ENCODE measurements at regions not wholly inside any gene's neighbourhood (a gene's known extent, or its start where the extent isn't known, plus 50 kb on each side); places are given as distances from the start of the nearest gene placed in this dataset.

DNA sequence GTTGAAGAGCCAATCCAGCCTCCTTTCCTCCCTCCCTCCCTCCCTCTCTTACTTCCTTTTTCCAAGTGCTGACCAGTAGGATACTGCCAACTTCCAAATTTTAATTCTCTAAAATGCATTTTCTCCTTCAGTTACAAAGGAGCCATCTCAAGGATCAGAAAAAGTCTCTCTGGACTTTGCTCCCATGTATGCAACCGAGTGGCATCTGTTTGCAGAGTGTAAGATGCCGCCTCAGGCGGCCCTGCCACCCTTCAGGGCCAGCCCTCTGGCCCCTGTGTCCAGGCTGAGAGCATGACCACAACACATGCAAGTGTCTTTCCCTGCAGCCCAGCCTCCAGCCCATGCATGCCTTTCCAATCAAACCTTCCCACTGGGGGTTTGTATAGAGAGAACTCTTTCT lies 205.3 kb upstream of the RAB4A start:
- Histone ChIP-seq H3K4me3 (no peak overlapping the region), H3K9me3 (no peaks in the 10 kb centered on the region), H3K36me3 (no peaks in the 10 kb centered on the region), H3K4me1 (ENCODE audit: control insufficient read depth in 1 of 2, low read depth in 2 of 2) (peaks cover 18 to 31% of the 10 kb centered on the region in 2 donors), H3K27me3 (replicated peaks; ENCODE audit: insufficient read depth) (no peaks in the 10 kb centered on the region), H3K27ac (no peak overlapping the region)
- DNase-seq (ENCODE audit: low spot score) (no peak), ATAC-seq (ENCODE audit: insufficient number of reproducible peaks, low FRiP score, low read depth) (no peak)
- TF ChIP-seq, protein P1, sequence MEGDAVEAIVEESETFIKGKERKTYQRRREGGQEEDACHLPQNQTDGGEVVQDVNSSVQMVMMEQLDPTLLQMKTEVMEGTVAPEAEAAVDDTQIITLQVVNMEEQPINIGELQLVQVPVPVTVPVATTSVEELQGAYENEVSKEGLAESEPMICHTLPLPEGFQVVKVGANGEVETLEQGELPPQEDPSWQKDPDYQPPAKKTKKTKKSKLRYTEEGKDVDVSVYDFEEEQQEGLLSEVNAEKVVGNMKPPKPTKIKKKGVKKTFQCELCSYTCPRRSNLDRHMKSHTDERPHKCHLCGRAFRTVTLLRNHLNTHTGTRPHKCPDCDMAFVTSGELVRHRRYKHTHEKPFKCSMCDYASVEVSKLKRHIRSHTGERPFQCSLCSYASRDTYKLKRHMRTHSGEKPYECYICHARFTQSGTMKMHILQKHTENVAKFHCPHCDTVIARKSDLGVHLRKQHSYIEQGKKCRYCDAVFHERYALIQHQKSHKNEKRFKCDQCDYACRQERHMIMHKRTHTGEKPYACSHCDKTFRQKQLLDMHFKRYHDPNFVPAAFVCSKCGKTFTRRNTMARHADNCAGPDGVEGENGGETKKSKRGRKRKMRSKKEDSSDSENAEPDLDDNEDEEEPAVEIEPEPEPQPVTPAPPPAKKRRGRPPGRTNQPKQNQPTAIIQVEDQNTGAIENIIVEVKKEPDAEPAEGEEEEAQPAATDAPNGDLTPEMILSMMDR (IDR thresholded peaks at IDR 0.05), result no peak

DNA sequence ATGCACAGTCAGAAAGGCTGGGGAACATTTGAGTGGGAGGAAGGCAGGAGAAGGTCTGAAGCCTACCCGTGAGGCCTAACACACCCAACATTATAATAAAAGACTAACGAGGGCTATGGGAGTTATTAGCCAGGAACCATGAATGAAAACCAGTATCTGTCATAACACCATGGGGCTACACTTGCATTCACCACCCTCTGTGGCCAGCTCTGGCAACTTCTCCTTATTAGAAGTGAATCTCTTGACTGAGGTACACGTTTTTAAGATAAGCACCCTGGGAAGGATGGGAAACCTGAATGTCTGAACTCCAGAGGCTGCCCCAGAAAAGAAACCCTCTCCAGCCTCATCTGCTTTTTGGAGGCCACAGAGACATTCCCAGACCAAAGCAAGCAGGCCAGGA lies 204.3 kb upstream of the RAB4A start:
- ATAC-seq (ENCODE audit: insufficient number of reproducible peaks, low FRiP score, low read depth), result no peak
- Histone ChIP-seq H3K4me1 (ENCODE audit: control insufficient read depth in 1 of 2, low read depth in 2 of 2) (peaks cover 26 to 38% of the 10 kb centered on the region in 2 donors), H3K27me3 (replicated peaks; ENCODE audit: insufficient read depth) (no peaks in the 10 kb centered on the region)

DNA sequence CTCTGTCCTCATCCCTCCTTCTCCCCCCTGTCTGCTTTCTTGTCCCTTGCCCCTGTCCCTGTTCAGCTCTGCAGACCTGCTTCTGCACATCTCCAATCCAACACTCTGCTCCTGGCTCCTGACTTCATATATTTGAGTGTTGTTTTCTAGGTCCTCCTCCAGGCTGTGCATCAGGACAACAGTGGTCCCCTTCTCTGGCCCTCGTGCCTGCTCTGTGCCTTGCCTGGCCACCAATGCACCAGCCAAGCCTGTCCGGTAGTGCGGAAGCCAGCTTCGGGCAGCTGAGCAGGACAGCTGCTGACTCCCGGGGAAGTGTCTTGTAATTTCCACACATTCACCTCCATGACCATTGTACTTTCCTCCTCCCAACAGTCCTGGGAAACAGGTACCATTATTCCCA lies 203.4 kb upstream of the RAB4A start:
- Histone ChIP-seq H3K36me3 (no peaks in the 10 kb centered on the region), H3K9me3 (no peaks in the 10 kb centered on the region), H3K27me3 (replicated peaks; ENCODE audit: insufficient read depth) (no peaks in the 10 kb centered on the region), H3K4me3 (no peak overlapping the region), H3K4me1 (ENCODE audit: control insufficient read depth in 1 of 2, low read depth in 2 of 2) (peaks cover 30% of the 10 kb centered on the region in 2 donors), H3K27ac (no peak overlapping the region)
- DNase-seq (ENCODE audit: low spot score) (no peak), ATAC-seq (ENCODE audit: insufficient number of reproducible peaks, low FRiP score, low read depth) (no peak)
- TF ChIP-seq, protein P1 (IDR thresholded peaks at IDR 0.05), result no peak

More for the DNA sequence above, 204.3 kb upstream of the RAB4A start:
- no peak overlapping the region for H3K4me3 ChIP-seq
- no peaks in the 10 kb centered on the region for H3K36me3 ChIP-seq
- no peaks in the 10 kb centered on the region for H3K9me3 ChIP-seq
- no peak overlapping the region for H3K27ac ChIP-seq
- no peak for DNase-seq (ENCODE audit: low spot score)
- TF ChIP-seq, protein P1 (IDR thresholded peaks at IDR 0.05), result no peak

DNA sequence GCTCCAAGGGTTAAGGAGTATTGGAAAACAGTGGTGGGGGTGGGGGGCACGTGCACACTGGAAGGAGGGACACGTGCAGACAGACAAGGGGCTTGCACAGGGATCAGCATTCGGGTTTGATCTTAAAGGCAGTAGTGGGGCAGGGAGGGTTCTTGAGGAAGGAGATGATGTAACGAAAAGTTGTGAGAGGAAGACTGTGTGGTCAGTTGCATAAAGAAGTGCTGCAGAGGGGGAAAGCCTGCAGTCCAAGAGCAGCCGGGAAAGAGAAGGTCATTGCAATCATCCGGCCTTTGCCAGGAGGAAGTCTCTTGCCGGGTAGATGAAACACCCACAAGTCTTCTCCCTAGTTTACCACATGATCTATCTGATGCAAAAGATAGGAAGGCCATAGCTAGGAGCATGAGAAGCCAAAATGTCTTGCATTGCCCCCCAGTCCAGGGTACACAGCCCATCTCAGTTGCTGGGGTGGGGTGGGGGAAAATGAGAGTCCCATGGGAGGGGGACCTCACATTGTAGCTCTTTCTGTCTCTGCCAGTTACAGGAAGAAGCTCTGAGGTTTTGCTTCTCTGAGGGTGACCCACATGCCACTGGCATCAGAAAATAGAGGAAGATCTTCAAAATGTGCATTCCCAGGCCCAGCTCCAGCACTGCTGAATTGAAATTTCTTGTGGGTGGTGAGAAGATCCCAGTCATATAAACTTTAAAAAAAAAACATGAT lies 202.5 kb upstream of the RAB4A start:
- Histone ChIP-seq H3K27me3 (replicated peaks; ENCODE audit: insufficient read depth) (no peaks in the 10 kb centered on the region), H3K27ac (peak overlapping the region in 1 of 2 donors; percentile 19), H3K9me3 (no peaks in the 10 kb centered on the region), H3K4me3 (no peak overlapping the region), H3K36me3 (no peaks in the 10 kb centered on the region), H3K4me1 (ENCODE audit: control insufficient read depth in 1 of 2, low read depth in 2 of 2) (peaks cover 29 to 30% of the 10 kb centered on the region in 2 donors)
- no peak for DNase-seq (ENCODE audit: low spot score)
- TF ChIP-seq, protein P1 (IDR thresholded peaks at IDR 0.05), result no peak
- ATAC-seq (ENCODE audit: insufficient number of reproducible peaks, low FRiP score, low read depth), result no peak

DNA sequence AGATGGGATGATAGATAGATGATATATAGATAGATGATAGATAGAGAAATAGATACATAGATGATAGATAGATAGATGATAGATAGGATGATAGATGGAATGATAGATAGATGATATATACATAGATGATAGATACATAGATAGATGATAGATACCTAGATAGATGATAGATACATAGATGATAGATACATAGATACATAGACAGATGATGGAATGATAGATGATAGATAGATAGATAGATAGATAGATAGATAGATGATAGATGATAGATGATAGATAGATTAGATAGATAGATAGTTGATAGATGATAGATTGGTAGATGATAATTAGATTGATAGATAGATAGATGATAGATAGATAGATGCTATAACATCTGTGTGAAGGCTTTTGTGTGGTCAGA lies 201.7 kb upstream of the RAB4A start:
- Histone ChIP-seq H3K9me3 (no peaks in the 10 kb centered on the region), H3K4me3 (no peak overlapping the region), H3K27ac (no peak overlapping the region), H3K4me1 (ENCODE audit: control insufficient read depth in 1 of 2, low read depth in 2 of 2) (peaks cover 29 to 30% of the 10 kb centered on the region in 2 donors), H3K27me3 (replicated peaks; ENCODE audit: insufficient read depth) (no peaks in the 10 kb centered on the region), H3K36me3 (no peaks in the 10 kb centered on the region)
- ATAC-seq (ENCODE audit: insufficient number of reproducible peaks, low FRiP score, low read depth) (no peak), DNase-seq (ENCODE audit: low spot score) (no peak)
- TF ChIP-seq, protein P1 (IDR thresholded peaks at IDR 0.05), result no peak

Measured in thoracic aorta (tissue), 2 donors.